Caco-2 (cell line): ENCODE measurements at regions not wholly inside any gene's neighbourhood (a gene's known extent, or its start where the extent isn't known, plus 50 kb on each side); places are given as distances from the start of the nearest gene placed in this dataset.
A peak's percentile ranks its signal among the peaks of the same experiment; 100 is the strongest.

Source experiments
- BruUV-seq: library from RNA; stranded (reverse); fragments of 400-500 nt; replicated peaks from 2 replicates; lab custom pipeline; 2021; lab: Mats Ljungman, UMichigan
- CTCF ChIA-PET: fragments of 300-600 bp; sonication (Branson Sonifier 250); formaldehyde crosslinking; loops from one replicate; lab custom pipeline; 2022; ENCODE audit warnings: antibody characterized with exemption; lab: Charles Lee
- POLR2A ChIA-PET: fragments of 300-600 bp; sonication (Branson Sonifier 250); formaldehyde crosslinking; loops from one replicate; lab custom pipeline; 2022; ENCODE audit warnings: antibody characterized with exemption; lab: Charles Lee
- DNase-seq, 2 experiments: peaks; one replicate each; pipeline versions ENCODE4 v3.0.0 to v3.0.0-alpha.2; 2020 to 2022
- H3K27me3 ChIP-seq: replicated peaks from 2 replicates; pipeline ENCODE4 v1.6.0; 2011; ENCODE audit warnings: low read length; ENCODE audit not compliant: control insufficient read depth, insufficient read depth
- H3K36me3 ChIP-seq: 2 replicates; pipeline ENCODE4 v1.5.1; 2011; ENCODE audit warnings: low read length; ENCODE audit not compliant: control insufficient read depth, insufficient read depth
- H3K4me1 ChIP-seq: fragments of 250-450 bp; sonication (Bioruptor Pico); 2 replicates; pipeline ENCODE4 v1.5.1; 2020; ENCODE audit warnings: mild to moderate bottlenecking
- H3K4me3 ChIP-seq: 2 replicates; pipeline ENCODE4 v1.5.1; 2011; ENCODE audit warnings: low read depth, mild to moderate bottlenecking, control low read depth, low read length
- H3K9me3 ChIP-seq: fragments of 250-450 bp; sonication (Bioruptor Pico); 2 replicates; pipeline ENCODE4 v1.5.1; 2020; ENCODE audit warnings: mild to moderate bottlenecking, moderate library complexity
- H3K27ac Mint-ChIP-seq: one replicate; pipeline ENCODE4 v1.8.0; 2022; ENCODE audit warnings: mixed read lengths; ENCODE audit not compliant: unreplicated experiment
- H3K27me3 Mint-ChIP-seq: one replicate; pipeline ENCODE4 v1.8.0; 2022; ENCODE audit warnings: mixed read lengths; ENCODE audit not compliant: insufficient read depth, unreplicated experiment
- H3K36me3 Mint-ChIP-seq: one replicate; pipeline ENCODE4 v1.8.0; 2022; ENCODE audit warnings: mild to moderate bottlenecking, mixed read lengths; ENCODE audit not compliant: insufficient read depth, unreplicated experiment
- H3K4me1 Mint-ChIP-seq: one replicate; pipeline ENCODE4 v1.8.0; 2022; ENCODE audit warnings: low read depth, mixed read lengths; ENCODE audit not compliant: unreplicated experiment
- H3K4me3 Mint-ChIP-seq: one replicate; pipeline ENCODE4 v1.8.0; 2022; ENCODE audit warnings: mild to moderate bottlenecking, moderate library complexity, mixed read lengths; ENCODE audit not compliant: unreplicated experiment
- H3K9me3 Mint-ChIP-seq: one replicate; pipeline ENCODE4 v1.8.0; 2022; ENCODE audit warnings: mixed read lengths; ENCODE audit not compliant: unreplicated experiment
- intact Hi-C: fragments of 100-400 bp; cut with micrococcal nuclease; formaldehyde crosslinking; loops from one replicate; pipeline ENCODE4 v1.10.0; 2022; ENCODE audit not compliant: unreplicated experiment
- TF ChIP-seq, protein P1 (sequence below), 2 experiments: fragments of 200-600 bp in 1 of 2; IDR thresholded peaks; 1 replicate in 1 of 2; 2 replicates in 1 of 2; pipeline versions ENCODE4 v1.5.1 to v1.8.0; 2011 to 2022; ENCODE audit warnings: antibody characterized with exemption in 1 of 2, control low read depth in 1 of 2, inconsistent platforms in 1 of 2, low read depth in 1 of 2, low read length in 1 of 2, mild to moderate bottlenecking in 1 of 2, moderate library complexity in 1 of 2; ENCODE audit not compliant: insufficient read depth in 1 of 2, severe bottlenecking in 1 of 2, unreplicated experiment in 1 of 2

- peak overlapping the region; percentile 2 for H3K27ac Mint-ChIP-seq
- H3K36me3 Mint-ChIP-seq = no peaks in the 10 kb centered on the region
- H3K9me3 Mint-ChIP-seq = peaks cover 9% of the 10 kb centered on the region
- Histone ChIP-seq H3K4me1 (peaks cover 11% of the 10 kb centered on the region), H3K36me3 (no peaks in the 10 kb centered on the region), H3K27me3 (no peaks in the 10 kb centered on the region), H3K9me3 (no peaks in the 10 kb centered on the region), H3K4me3 (no peak overlapping the region)
- peak; percentile 37 to 43 for DNase-seq
- ChIA-PET CTCF (no interaction called here), POLR2A (no interaction called here)
- intact Hi-C loops = loop anchor here (1.0 kb wide), 1 partner anchor 39 kb away; no protein-coding TSS in a partner anchor
- peaks cover 47% of the 10 kb centered on the region for H3K4me1 Mint-ChIP-seq
- H3K27me3 Mint-ChIP-seq = no peaks in the 10 kb centered on the region
- no TSS peak for BruUV-seq
- H3K4me3 Mint-ChIP-seq = no peak overlapping the region
- TF ChIP-seq, protein P1, sequence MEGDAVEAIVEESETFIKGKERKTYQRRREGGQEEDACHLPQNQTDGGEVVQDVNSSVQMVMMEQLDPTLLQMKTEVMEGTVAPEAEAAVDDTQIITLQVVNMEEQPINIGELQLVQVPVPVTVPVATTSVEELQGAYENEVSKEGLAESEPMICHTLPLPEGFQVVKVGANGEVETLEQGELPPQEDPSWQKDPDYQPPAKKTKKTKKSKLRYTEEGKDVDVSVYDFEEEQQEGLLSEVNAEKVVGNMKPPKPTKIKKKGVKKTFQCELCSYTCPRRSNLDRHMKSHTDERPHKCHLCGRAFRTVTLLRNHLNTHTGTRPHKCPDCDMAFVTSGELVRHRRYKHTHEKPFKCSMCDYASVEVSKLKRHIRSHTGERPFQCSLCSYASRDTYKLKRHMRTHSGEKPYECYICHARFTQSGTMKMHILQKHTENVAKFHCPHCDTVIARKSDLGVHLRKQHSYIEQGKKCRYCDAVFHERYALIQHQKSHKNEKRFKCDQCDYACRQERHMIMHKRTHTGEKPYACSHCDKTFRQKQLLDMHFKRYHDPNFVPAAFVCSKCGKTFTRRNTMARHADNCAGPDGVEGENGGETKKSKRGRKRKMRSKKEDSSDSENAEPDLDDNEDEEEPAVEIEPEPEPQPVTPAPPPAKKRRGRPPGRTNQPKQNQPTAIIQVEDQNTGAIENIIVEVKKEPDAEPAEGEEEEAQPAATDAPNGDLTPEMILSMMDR (IDR thresholded peaks at IDR 0.05; ENCODE audit: insufficient read depth in 1 of 2, low read depth in 1 of 2, low read length in 1 of 2, severe bottlenecking in 1 of 2, unreplicated experiment in 1 of 2) = no peak
Measured at GRCh38 chr13:105991622-105992277, 543.7 kb downstream of the EFNB2 start.

DNA sequence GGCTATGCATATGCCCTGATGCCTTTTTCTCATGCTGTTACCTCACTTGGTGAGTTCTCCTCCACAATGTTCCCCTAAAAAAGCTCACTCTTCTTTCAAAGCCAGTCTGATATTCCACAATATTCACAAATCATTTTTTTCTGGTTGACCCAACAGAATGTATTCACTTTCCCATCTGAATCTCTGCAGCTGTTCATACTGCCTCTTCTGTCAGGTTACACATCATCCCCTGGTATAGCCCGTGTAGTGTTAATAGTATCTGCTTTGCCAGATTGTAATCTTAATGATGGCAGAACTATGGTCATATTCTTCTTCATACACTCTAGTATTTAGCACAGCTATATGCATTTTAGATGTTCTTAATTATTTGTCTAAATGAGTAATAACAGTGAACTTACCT lies 544.3 kb downstream of the EFNB2 start:
- H3K27me3 Mint-ChIP-seq = no peaks in the 10 kb centered on the region
- intact Hi-C loops = loop anchor here (1.0 kb wide), 1 partner anchor 39 kb away; no protein-coding TSS in a partner anchor
- TF ChIP-seq, protein P1 (IDR thresholded peaks at IDR 0.05; ENCODE audit: insufficient read depth in 1 of 2, low read depth in 1 of 2, low read length in 1 of 2, severe bottlenecking in 1 of 2, unreplicated experiment in 1 of 2) = no peak
- CTCF ChIA-PET = no interaction called here
- H3K9me3 ChIP-seq = no peaks in the 10 kb centered on the region
- H3K9me3 Mint-ChIP-seq = peaks cover 9% of the 10 kb centered on the region
- no TSS peak for BruUV-seq
- no peak overlapping the region for H3K4me3 Mint-ChIP-seq
- H3K4me1 Mint-ChIP-seq = peaks cover 44% of the 10 kb centered on the region
- H3K36me3 ChIP-seq = no peaks in the 10 kb centered on the region
- DNase-seq = no peak
- H3K27me3 ChIP-seq = no peaks in the 10 kb centered on the region
- no peak overlapping the region for H3K4me3 ChIP-seq
- H3K27ac Mint-ChIP-seq = peak overlapping the region; percentile 29
- no peaks in the 10 kb centered on the region for H3K36me3 Mint-ChIP-seq
- peaks cover 11% of the 10 kb centered on the region for H3K4me1 ChIP-seq
- POLR2A ChIA-PET = no interaction called here

- H3K9me3 ChIP-seq = no peaks in the 10 kb centered on the region
- Mint-ChIP-seq H3K4me3 (no peak overlapping the region), H3K36me3 (no peaks in the 10 kb centered on the region), H3K27ac (peak overlapping the region; percentile 29), H3K4me1 (peaks cover 44% of the 10 kb centered on the region), H3K9me3 (peaks cover 9% of the 10 kb centered on the region), H3K27me3 (no peaks in the 10 kb centered on the region)
- H3K4me1 ChIP-seq = peaks cover 11% of the 10 kb centered on the region
- H3K27me3 ChIP-seq = no peaks in the 10 kb centered on the region
- H3K36me3 ChIP-seq = no peaks in the 10 kb centered on the region
- ChIA-PET POLR2A (no interaction called here), CTCF (no interaction called here)
- H3K4me3 ChIP-seq = no peak overlapping the region
- TF ChIP-seq, protein P1 (IDR thresholded peaks at IDR 0.05; ENCODE audit: insufficient read depth in 1 of 2, low read depth in 1 of 2, low read length in 1 of 2, severe bottlenecking in 1 of 2, unreplicated experiment in 1 of 2) = no peak
- intact Hi-C loops = no loop called here
- DNase-seq = no peak
- BruUV-seq = no TSS peak
Measured at GRCh38 chr13:105990256-105990958, 545.1 kb downstream of the EFNB2 start.
